ENCODE measurements at regions not wholly inside any gene's neighbourhood (a gene's known extent, or its start where the extent isn't known, plus 50 kb on each side); places are given as distances from the start of the nearest gene placed in this dataset.

- no peak overlapping the region for H3K4me3 Mint-ChIP-seq
- no peak overlapping the region for H3K27ac Mint-ChIP-seq (ENCODE audit: unreplicated experiment)
- H3K27me3 Mint-ChIP-seq (ENCODE audit: low read depth) = no peaks in the 10 kb centered on the region
- TF ChIP-seq CTCF (conservative IDR thresholded peaks at IDR 0.05) = peak; percentile 87
- peaks cover 3% of the 10 kb centered on the region for H3K4me1 Mint-ChIP-seq
- no peak for DNase-seq (ENCODE audit: low read depth, low spot score)
- H3K9me3 Mint-ChIP-seq = no peaks in the 10 kb centered on the region
- H3K36me3 Mint-ChIP-seq (ENCODE audit: low read depth) = no peaks in the 10 kb centered on the region
Measured at GRCh38 chr14:83300476-83301064, 1766.9 kb upstream of the SEL1L start.

- Mint-ChIP-seq H3K27me3 (ENCODE audit: low read depth) (no peaks in the 10 kb centered on the region), H3K36me3 (ENCODE audit: low read depth) (no peaks in the 10 kb centered on the region), H3K4me1 (peaks cover 3% of the 10 kb centered on the region), H3K9me3 (no peaks in the 10 kb centered on the region), H3K4me3 (no peak overlapping the region), H3K27ac (ENCODE audit: unreplicated experiment) (no peak overlapping the region)
- no peak for TF ChIP-seq CTCF (conservative IDR thresholded peaks at IDR 0.05)
- DNase-seq (ENCODE audit: low read depth, low spot score) = no peak
Measured at GRCh38 chr14:83301791-83302190, 1768.1 kb upstream of the SEL1L start.

GRCh38 chr14:83309211-83309610 lies 1775.6 kb upstream of the SEL1L start:
- Mint-ChIP-seq H3K4me1 (no peaks in the 10 kb centered on the region), H3K27me3 (ENCODE audit: low read depth) (no peaks in the 10 kb centered on the region), H3K27ac (ENCODE audit: unreplicated experiment) (no peak overlapping the region), H3K36me3 (ENCODE audit: low read depth) (no peaks in the 10 kb centered on the region), H3K9me3 (no peaks in the 10 kb centered on the region), H3K4me3 (no peak overlapping the region)
- no peak for TF ChIP-seq CTCF (conservative IDR thresholded peaks at IDR 0.05)
- DNase-seq (ENCODE audit: low read depth, low spot score) = no peak

- no peaks in the 10 kb centered on the region for H3K9me3 Mint-ChIP-seq
- TF ChIP-seq CTCF (conservative IDR thresholded peaks at IDR 0.05) = no peak
- H3K4me1 Mint-ChIP-seq = no peaks in the 10 kb centered on the region
- no peak overlapping the region for H3K4me3 Mint-ChIP-seq
- H3K27me3 Mint-ChIP-seq (ENCODE audit: low read depth) = no peaks in the 10 kb centered on the region
- no peaks in the 10 kb centered on the region for H3K36me3 Mint-ChIP-seq (ENCODE audit: low read depth)
- H3K27ac Mint-ChIP-seq (ENCODE audit: unreplicated experiment) = no peak overlapping the region
- DNase-seq (ENCODE audit: low read depth, low spot score) = no peak
Measured at GRCh38 chr14:83309833-83310232, 1776.2 kb upstream of the SEL1L start.

- Mint-ChIP-seq H3K36me3 (ENCODE audit: low read depth) (no peaks in the 10 kb centered on the region), H3K27me3 (ENCODE audit: low read depth) (no peaks in the 10 kb centered on the region), H3K27ac (ENCODE audit: unreplicated experiment) (no peak overlapping the region), H3K4me1 (no peaks in the 10 kb centered on the region), H3K9me3 (peaks cover 3% of the 10 kb centered on the region), H3K4me3 (no peak overlapping the region)
- TF ChIP-seq CTCF (conservative IDR thresholded peaks at IDR 0.05) = no peak
- DNase-seq (ENCODE audit: low read depth, low spot score) = no peak
Measured at GRCh38 chr14:83312511-83312910, 1778.9 kb upstream of the SEL1L start.
